Cardiac fibroblast (primary cell): ENCODE measurements at regions not wholly inside any gene's neighbourhood (a gene's known extent, or its start where the extent isn't known, plus 50 kb on each side); places are given as distances from the start of the nearest gene placed in this dataset.

ENCODE experiments used
- DNase-seq, 2 donors: peaks; one replicate each; pipeline versions ENCODE4 v3.0.0 to v3.0.0-alpha.2; 2010; ENCODE audit warnings: low read depth in 2 of 2
- H3K4me3 ChIP-seq, 2 donors: replicated peaks in 1 of 2; 1 replicate in 1 of 2; 2 replicates in 1 of 2; pipeline ENCODE4 v1.5.1; 2011; ENCODE audit warnings: low read depth in 2 of 2, low read length in 2 of 2, mild to moderate bottlenecking in 2 of 2, moderate library complexity in 1 of 2
- TF ChIP-seq, protein P1 (sequence below): IDR thresholded peaks from one replicate; pipeline ENCODE4 v1.5.1; 2011; ENCODE audit warnings: low read depth, mild to moderate bottlenecking, low read length, inconsistent platforms

- TF ChIP-seq, protein P1, sequence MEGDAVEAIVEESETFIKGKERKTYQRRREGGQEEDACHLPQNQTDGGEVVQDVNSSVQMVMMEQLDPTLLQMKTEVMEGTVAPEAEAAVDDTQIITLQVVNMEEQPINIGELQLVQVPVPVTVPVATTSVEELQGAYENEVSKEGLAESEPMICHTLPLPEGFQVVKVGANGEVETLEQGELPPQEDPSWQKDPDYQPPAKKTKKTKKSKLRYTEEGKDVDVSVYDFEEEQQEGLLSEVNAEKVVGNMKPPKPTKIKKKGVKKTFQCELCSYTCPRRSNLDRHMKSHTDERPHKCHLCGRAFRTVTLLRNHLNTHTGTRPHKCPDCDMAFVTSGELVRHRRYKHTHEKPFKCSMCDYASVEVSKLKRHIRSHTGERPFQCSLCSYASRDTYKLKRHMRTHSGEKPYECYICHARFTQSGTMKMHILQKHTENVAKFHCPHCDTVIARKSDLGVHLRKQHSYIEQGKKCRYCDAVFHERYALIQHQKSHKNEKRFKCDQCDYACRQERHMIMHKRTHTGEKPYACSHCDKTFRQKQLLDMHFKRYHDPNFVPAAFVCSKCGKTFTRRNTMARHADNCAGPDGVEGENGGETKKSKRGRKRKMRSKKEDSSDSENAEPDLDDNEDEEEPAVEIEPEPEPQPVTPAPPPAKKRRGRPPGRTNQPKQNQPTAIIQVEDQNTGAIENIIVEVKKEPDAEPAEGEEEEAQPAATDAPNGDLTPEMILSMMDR = no peak
- no peak overlapping the region for H3K4me3 ChIP-seq
- no peak for DNase-seq
Measured at GRCh38 chr18:8458546-8459215, 150.6 kb upstream of the RAB12 start.

GRCh38 chr18:8460748-8461147 lies 148.5 kb upstream of the RAB12 start:
- H3K4me3 ChIP-seq = no peak overlapping the region
- TF ChIP-seq, protein P1 = no peak
- DNase-seq = no peak

- TF ChIP-seq, protein P1 = no peak
- DNase-seq = peak in 1 of 2 donors; percentile 13
- no peak overlapping the region for H3K4me3 ChIP-seq
Measured at GRCh38 chr18:8461544-8461943, 147.7 kb upstream of the RAB12 start.

DNA sequence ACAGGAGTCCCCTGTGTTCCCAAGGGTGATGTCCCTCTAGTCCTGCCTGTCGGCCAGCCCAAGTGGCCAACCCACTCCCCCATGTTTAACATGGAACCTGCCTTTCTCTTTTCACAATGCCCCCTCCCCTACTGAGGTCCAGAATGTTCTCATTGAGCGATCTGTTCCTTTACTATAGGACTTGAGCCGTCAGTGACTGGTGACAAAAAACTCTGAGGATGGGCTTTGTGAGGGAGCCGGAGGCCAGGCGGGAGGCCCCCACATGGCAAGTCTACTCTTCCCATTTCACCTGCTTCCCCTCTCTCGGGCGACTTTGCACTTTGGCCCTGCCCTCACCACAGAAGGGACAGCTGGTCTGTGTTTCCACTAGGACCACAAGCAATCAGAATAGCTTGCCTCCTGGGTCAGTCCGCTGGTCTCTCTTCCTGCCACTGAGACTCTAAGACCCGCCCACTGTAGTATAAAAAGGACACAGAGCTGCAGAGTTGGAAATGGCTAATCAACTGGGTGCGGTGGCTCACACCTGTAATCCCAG lies 146.5 kb upstream of the RAB12 start:
- no peak for DNase-seq
- no peak overlapping the region for H3K4me3 ChIP-seq
- TF ChIP-seq, protein P1 = no peak

DNA sequence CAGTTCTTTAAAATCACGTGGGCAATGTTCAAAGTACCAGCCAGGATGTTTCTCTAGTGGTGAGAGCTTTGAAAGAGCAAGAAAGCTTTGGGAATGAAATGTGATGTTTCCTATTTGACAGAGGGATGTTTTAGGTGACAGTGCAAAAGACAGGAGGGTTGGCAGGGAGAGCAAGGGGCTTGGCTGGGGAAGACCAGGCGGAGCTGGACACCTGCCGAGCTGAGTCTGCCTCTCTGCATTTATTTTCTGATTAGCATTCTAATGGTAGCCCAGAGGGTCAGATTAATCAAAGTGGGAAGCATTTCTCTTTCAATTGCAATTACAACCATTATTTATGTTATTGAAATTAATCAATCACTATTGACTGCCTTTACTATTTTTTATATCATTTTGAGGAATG lies 145.4 kb upstream of the RAB12 start:
- DNase-seq = no peak
- TF ChIP-seq, protein P1 = no peak
- H3K4me3 ChIP-seq = no peak overlapping the region

- no peak for DNase-seq
- TF ChIP-seq, protein P1 = no peak
- H3K4me3 ChIP-seq = no peak overlapping the region
Measured at GRCh38 chr18:8468191-8468590, 141.0 kb upstream of the RAB12 start.
